Fibroblast of villous mesenchyme (primary cell): ENCODE measurements at regions not wholly inside any gene's neighbourhood (a gene's known extent, or its start where the extent isn't known, plus 50 kb on each side); places are given as distances from the start of the nearest gene placed in this dataset.
"Not testable (repeated sequence)": the region's sequence is repeated elsewhere in the genome, so short reads cannot be mapped to it uniquely, and the experiment has no call there.

ENCODE experiments used
- DNase-seq: peaks from one replicate; pipeline ENCODE4 v3.0.0-alpha.2; 2010; ENCODE audit warnings: low read depth
- H3K4me3 ChIP-seq: 2 replicates; pipeline ENCODE4 v1.5.1; 2011; ENCODE audit warnings: low read depth, mild to moderate bottlenecking, low read length
- CTCF ChIP-seq: IDR thresholded peaks from 2 replicates; pipeline ENCODE4 v1.5.1; 2012; ENCODE audit warnings: low read depth, mild to moderate bottlenecking, low read length; ENCODE audit not compliant: insufficient read depth

DNA sequence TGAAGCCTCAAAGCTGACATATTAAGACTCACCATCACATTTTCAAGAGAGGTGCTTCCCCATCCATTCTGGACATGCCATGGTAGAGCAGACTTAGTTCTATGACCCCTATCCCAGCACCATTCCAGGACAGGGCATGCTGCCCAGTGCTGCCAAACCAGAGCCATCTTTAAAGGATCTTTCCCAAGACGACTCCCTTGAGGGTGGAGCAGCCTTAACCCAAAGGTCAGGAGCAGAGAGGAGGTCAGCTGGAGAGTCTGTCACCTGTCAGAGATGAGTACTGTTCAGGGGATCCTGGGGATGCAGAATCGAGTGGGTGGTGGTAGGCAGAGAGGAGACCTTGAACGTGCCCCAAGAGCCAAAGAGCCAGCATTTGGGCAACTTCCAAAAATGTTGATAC, 459.8 kb downstream of the STK39 start:
- TF ChIP-seq CTCF = no peak
- DNase-seq = no peak
- no peak overlapping the region for H3K4me3 ChIP-seq

GRCh38 chr2:167787021-167787420, 460.4 kb downstream of the STK39 start:
- DNase-seq = no peak
- H3K4me3 ChIP-seq = no peak overlapping the region
- no peak for TF ChIP-seq CTCF

DNA sequence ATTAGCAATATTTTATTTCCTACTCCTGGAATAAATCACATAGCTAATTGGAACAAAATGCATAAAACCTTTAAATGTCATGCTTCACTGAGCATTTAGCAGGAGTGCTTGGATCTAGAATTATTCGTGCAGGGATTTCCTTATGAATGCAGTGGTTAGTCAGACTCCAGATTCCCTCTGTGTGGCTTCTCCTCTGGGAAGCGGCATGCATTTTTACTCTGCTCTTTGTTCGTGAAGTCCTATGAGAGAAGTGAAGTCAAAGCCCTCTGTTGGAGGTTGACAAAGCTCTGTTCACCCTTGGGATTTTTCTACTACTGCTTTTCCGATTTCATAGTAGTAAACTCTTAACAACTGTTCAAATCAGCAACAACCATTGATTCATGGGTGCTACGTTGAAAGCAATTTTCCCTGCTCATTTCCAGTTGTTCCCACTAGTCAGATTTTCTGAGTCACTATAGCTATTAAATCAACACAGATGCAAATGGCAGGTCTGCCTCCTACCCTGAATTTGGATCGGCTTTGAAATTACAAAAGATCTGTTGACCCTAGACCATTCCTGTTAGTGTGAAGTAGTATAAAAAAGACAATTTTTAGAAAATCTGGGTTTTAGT, 461.7 kb downstream of the STK39 start:
- DNase-seq = no peak
- no peak overlapping the region for H3K4me3 ChIP-seq
- no peak for TF ChIP-seq CTCF

DNA sequence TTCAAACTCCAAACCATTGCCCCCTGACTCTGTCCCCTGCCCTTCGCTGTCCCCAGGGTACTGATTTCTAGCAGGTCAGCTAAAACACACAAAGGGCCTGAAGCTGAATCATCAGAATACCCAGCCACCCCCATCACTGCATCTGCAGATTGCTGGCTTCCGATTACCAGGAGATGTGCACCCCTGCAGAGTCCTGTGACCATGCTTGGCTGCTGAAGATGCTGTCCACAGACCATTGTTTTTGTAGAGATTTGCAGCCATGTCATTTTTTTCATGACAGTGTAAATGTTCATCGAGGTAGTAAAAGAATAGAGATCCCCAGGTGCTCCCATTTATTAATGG, 463.3 kb downstream of the STK39 start:
- H3K4me3 ChIP-seq = no peak overlapping the region
- DNase-seq = no peak
- TF ChIP-seq CTCF = no peak

GRCh38 chr2:167783261-167784083, 463.9 kb downstream of the STK39 start:
- TF ChIP-seq CTCF = no peak
- no peak overlapping the region for H3K4me3 ChIP-seq
- peak; percentile 1 for DNase-seq

DNA sequence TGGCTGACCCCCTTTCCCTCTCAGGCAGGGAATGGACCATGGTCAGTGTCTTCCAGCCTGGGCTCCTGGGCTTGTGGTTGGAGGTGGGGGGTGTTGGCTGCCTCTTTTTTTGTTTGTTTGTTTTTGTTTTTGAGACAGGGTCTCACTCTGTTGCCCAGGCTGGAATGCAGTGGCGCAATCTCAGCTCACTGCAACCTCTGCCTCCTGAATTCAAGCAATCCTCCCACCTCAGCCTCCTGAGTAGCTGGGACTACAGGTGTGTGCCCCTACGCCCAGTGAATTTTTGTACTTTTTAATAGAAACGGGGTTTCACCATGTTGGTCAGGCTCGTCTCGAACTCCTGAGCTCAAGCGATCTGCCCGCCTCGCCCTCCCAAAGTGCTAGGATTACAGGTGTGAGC, 465.8 kb downstream of the STK39 start:
- DNase-seq, H3K4me3 ChIP-seq: not testable (repeated sequence)

DNA sequence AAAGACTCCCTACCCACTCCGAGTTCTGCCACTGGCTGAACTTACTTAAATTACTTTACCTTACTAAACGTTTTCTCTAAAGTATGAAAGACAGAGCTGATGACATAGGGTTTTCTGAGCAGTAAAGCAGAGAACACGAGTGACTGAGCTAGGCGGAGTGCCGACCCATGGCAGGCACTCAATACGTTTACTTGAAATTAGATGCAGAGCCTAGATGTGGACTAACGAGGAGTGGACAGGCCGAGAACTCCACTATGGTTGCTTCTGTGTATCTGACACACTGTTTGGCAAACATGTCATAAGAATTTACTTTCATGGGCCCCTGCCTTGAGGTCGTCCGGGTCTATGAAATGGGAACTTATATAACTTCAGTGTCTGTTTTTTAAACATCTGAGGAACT, 471.0 kb downstream of the STK39 start:
- no peak for DNase-seq
- TF ChIP-seq CTCF = no peak
- H3K4me3 ChIP-seq = no peak overlapping the region
